Testis (tissue), 2 donors: ENCODE measurements at regions not wholly inside any gene's neighbourhood (a gene's known extent, or its start where the extent isn't known, plus 50 kb on each side); places are given as distances from the start of the nearest gene placed in this dataset.

ENCODE experiments used
- DNase-seq: peaks from one replicate; pipeline ENCODE4 v3.0.0-alpha.2; 2019
- H3K27ac ChIP-seq, 2 donors: fragments of 200-600 bp; sonication (generic); one replicate each; pipeline ENCODE4 v1.5.1; 2019
- H3K27me3 ChIP-seq: fragments of 200-600 bp; sonication (generic); one replicate; pipeline ENCODE4 v1.5.1; 2019
- H3K36me3 ChIP-seq: fragments of 200-600 bp; sonication (generic); one replicate; pipeline ENCODE4 v1.5.1; 2017; ENCODE audit warnings: low read depth; ENCODE audit errors: missing control alignments
- H3K4me1 ChIP-seq: fragments of 200-600 bp; sonication (generic); one replicate; pipeline ENCODE4 v1.5.1; 2019
- H3K4me3 ChIP-seq, 2 donors: fragments of 200-600 bp; sonication (generic); one replicate each; pipeline ENCODE4 v1.5.1; 2017 to 2019
- H3K9me3 ChIP-seq: fragments of 200-600 bp; sonication (generic); one replicate; pipeline ENCODE4 v1.5.1; 2017
- CTCF ChIP-seq, 3 experiments: fragments of 450-650 bp in 2 of 3; fragments of 200-600 bp in 1 of 3; sonication (generic) in 1 of 3; IDR thresholded peaks; one replicate each; pipeline ENCODE4 v1.5.1; 2016 to 2019; ENCODE audit warnings: antibody characterized with exemption in 3 of 3, mild to moderate bottlenecking in 2 of 3, moderate library complexity in 1 of 3
- POLR2A ChIP-seq: fragments of 450-650 bp; IDR thresholded peaks from one replicate; pipeline ENCODE4 v1.6.1; 2017; ENCODE audit warnings: antibody characterized with exemption, mild to moderate bottlenecking, moderate library complexity
- WGBS, 2 donors: methylation state at CpG; one replicate each; pipeline ENCODE4 v1.1.5; 2018; 5-methylcytosine and 5-hydroxymethylcytosine counted together
- intact Hi-C: fragments of 100-400 bp; cut with DNase I; formaldehyde crosslinking; loops from one replicate; pipeline ENCODE4 v1.15.1; 2023; ENCODE audit warnings: low total_unique reads

GRCh38 chr16:73405851-73406250, 357.9 kb upstream of the ZFHX3 start:
- intact Hi-C loops = no loop called here
- H3K36me3 ChIP-seq = no peaks in the 10 kb centered on the region

GRCh38 chr16:73404001-73404400, 356.1 kb upstream of the ZFHX3 start:
- no peaks in the 10 kb centered on the region for H3K9me3 ChIP-seq
- no peak for DNase-seq
- no peaks in the 10 kb centered on the region for H3K4me1 ChIP-seq
- TF ChIP-seq POLR2A (no peak), CTCF (IDR thresholded peaks at IDR 0.05) (no peak)
- H3K36me3 ChIP-seq = no peaks in the 10 kb centered on the region
- no peak overlapping the region for H3K4me3 ChIP-seq
- intact Hi-C loops = no loop called here
- no peaks in the 10 kb centered on the region for H3K27me3 ChIP-seq
- H3K27ac ChIP-seq = no peak overlapping the region

More at GRCh38 chr16:73405851-73406250, 357.9 kb upstream of the ZFHX3 start:
- TF ChIP-seq CTCF (IDR thresholded peaks at IDR 0.05) = no peak
- TF ChIP-seq POLR2A = no peak
- Histone ChIP-seq H3K4me3 (no peak overlapping the region), H3K9me3 (no peaks in the 10 kb centered on the region), H3K27ac (no peak overlapping the region), H3K4me1 (no peaks in the 10 kb centered on the region), H3K27me3 (no peaks in the 10 kb centered on the region)
- WGBS, 2 donors = 92 to 96% methylated on average over 11 of the region's 11 CpGs
- DNase-seq = no peak

- TF ChIP-seq CTCF (IDR thresholded peaks at IDR 0.05) = no peak
- TF ChIP-seq POLR2A = no peak
- Histone ChIP-seq H3K4me3 (no peak overlapping the region), H3K27ac (no peak overlapping the region), H3K9me3 (no peaks in the 10 kb centered on the region), H3K27me3 (no peaks in the 10 kb centered on the region), H3K36me3 (no peaks in the 10 kb centered on the region), H3K4me1 (no peaks in the 10 kb centered on the region)
- no peak for DNase-seq
- intact Hi-C loops = no loop called here
- 92 to 94% methylated on average over 12 of the region's 12 CpGs for WGBS, 2 donors
These were observed 355.4 kb upstream of the ZFHX3 start for GRCh38 chr16:73403291-73403690.

DNA sequence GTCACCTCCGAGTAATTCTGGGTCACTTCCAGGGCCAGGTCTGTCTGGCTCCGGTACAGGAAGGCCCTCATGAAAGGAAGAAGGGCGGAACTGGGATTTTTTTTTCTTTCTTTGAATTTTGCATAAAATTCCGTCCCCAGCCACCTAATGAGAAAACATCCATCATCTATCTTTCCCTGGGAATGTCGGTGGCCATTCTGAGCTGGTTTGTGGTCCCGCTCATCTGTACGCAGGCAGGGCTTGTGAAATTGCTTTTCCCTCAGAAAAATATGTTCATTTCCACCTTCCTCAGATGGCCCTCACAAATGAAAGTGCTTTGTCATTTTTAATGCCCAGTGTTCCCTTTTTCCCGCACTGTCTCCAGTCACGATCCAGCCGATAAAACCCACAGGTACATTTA, 353.0 kb upstream of the ZFHX3 start:
- no peaks in the 10 kb centered on the region for H3K36me3 ChIP-seq
- no peak overlapping the region for H3K27ac ChIP-seq
- intact Hi-C loops = no loop called here
- no peaks in the 10 kb centered on the region for H3K9me3 ChIP-seq
- H3K27me3 ChIP-seq = no peaks in the 10 kb centered on the region
- DNase-seq = no peak
- WGBS, 2 donors = 67 to 73% methylated on average over 10 of the region's 10 CpGs
- TF ChIP-seq POLR2A (no peak), CTCF (IDR thresholded peaks at IDR 0.05) (no peak)
- H3K4me1 ChIP-seq = no peaks in the 10 kb centered on the region
- peak overlapping the region in 1 of 2 donors; percentile 34 for H3K4me3 ChIP-seq

DNA sequence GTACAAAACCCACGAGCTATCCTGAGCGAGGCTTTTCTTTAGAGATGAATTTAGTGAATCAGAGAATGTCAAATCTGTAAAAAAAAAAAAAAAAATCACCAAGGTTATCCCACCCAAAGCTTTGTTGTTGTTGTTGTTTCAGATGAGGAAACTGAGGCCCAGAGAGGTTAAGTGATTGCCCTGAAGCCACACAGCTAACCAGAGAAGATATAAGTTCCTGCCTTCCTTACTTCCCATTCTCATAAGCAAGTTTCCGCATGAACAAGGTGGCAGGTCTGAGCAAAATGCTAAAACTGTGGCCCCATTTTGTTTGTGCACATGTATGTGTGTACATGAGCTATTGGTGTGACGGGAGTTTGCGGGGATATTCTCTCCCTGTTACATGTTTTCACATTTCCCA, 352.1 kb upstream of the ZFHX3 start:
- Histone ChIP-seq H3K9me3 (no peaks in the 10 kb centered on the region), H3K4me3 (peak overlapping the region in 1 of 2 donors; percentile 34), H3K36me3 (no peaks in the 10 kb centered on the region), H3K27ac (no peak overlapping the region), H3K4me1 (no peaks in the 10 kb centered on the region), H3K27me3 (no peaks in the 10 kb centered on the region)
- intact Hi-C loops = no loop called here
- DNase-seq = no peak
- 58 to 72% methylated on average over 5 of the region's 5 CpGs for WGBS, 2 donors
- TF ChIP-seq POLR2A (no peak), CTCF (IDR thresholded peaks at IDR 0.05) (no peak)
